ENCODE measurements at regions not wholly inside any gene's neighbourhood (a gene's known extent, or its start where the extent isn't known, plus 50 kb on each side); places are given as distances from the start of the nearest gene placed in this dataset.

DNA sequence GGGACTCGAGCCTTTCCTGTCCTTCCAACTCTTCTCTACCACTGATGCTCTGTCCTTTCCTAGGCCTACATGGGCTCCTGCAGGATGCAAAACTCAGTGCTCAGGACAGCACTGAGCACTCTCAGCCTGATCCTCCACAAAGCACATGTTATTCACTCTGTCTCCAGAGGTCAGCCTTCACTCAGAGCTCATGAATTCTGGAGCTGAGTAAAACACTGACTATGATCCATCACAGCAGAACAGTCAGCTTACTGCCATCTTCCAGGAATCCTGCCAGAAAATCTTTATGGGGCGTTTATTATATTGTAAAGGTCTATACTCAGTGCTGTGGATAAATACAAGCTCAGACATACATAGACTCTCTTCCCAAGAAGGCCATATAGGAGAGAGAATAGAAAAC lies 121.5 kb upstream of the CPEB2 start:
- no peak for DNase-seq (ENCODE audit: low spot score)
- ATAC-seq, result no peak

DNA sequence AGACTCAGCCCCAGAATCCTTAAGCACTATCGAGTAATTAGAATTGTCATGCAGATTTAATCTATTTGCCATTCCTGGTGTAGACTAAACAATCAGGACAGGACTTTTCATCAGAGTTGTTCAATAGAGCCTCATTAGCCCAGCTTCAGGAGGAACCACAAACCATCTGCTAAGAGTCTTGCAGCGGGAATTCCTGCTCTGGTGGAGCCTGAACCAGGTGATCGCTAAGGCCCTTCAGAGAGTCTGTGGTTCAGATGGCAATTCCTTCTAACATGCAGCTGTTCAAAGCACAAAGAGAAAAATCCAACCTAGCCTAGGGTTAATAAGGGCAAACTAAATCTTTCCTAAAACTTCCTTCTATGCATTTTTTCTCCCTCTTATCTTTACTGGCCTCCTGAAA lies 119.1 kb upstream of the CPEB2 start:
- ATAC-seq, result no peak

DNA sequence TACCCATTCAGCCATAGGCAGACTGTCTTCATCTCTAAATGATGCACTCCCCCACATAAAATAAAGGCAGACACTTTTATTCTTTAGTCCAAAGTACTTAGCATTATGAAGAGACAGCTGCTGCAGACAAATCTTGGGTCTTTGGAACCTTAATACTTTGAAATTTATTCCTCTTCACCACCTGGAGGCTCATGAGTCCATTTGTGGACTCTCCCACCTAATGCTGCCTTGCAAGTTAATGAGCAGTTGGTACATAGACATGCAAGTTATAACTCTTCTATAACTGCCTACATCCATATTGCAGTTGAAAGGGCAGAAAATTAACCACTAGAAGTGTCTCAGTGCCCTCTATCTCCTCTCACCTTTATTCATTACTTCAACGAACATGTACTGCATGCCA lies 118.6 kb upstream of the CPEB2 start:
- ATAC-seq (no peak), DNase-seq (ENCODE audit: low spot score) (no peak)

More for the DNA sequence above, 119.1 kb upstream of the CPEB2 start:
- DNase-seq (ENCODE audit: low spot score), result no peak

DNA sequence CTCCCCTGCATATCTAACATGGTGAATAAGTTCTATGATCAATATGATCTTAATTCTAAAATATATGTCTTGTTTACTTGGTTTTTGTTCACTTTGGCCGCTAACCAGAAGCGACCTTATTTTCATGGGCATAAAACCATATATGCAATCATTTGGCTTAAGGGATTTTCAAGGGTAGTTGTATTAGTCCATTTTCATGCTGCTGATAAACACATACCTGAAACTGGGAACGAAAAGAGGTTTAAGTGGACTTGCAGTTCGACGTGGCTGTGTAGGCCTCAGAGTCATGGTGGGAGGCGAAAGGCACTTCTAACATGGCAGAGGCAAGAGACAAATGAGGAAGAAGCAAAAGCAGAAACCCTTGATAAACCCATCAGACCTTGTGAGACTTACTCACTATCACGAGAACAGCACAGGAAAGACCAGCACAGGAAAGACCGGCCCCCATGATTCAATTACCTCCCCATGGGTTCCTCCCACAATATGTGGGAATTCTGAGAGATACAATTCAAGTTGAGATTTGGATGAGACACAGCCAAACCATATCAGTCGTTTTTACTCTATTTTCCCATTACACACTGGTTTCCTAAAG lies 114.3 kb upstream of the CPEB2 start:
- no peak for DNase-seq (ENCODE audit: low spot score)
- no peak for ATAC-seq

DNA sequence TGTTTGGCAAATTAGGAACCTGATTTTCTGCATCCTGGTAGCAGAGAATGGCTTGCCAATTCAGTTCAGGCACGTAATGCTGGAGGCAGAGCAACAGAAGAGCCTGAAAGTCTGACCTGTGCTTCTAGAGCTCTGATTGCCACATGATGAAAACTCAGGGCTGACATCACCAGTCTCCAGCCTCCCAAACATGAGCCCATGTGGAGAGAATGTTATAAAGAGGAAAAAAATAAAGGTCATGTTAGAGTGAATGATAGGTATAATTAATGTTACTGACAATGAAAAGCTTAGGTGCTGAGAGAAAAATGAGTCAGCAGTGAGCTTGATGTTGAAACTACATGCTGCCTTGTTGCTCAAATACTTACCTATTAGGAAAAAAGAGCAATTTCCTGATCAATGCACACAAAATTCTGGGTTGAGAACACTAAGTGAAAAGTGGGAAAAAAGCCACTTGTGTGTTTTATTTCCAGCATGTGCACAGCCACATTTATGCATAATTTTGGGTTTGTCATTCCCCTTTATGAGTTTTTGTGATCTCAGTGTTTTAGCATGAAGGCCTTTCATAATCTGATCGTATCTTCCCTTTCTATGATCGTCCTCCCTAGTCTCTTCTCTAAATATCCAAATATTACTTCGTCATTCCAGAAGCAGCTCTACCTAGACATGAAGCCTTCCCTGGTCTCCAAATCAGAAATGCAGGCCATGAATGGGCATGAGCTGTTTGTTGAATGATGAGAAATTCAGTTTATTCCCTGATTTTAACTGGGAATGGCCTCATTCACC lies 113.3 kb upstream of the CPEB2 start:
- ATAC-seq, result peak; percentile 58
- DNase-seq (ENCODE audit: low spot score), result no peak

DNA sequence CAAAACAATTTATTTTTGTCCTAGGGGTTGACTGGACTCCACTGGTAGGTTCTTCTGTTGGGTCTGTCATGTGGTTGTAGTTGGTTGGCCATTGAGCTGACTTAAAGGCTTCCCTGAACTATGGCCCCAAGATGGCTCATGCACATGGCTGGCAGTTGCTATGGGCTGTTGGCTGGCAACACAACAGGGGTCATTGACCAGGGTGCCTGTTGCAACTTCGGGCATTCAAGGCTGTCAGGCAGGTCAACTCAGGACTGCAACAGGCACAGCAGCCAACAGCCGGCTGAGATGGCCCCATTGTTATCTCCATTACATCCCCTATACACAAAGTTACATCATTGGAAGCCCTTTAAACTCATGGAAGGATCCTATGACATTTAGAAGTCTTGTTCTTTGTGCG lies 109.7 kb upstream of the CPEB2 start:
- DNase-seq (ENCODE audit: low spot score), result peak; percentile 93
- peak; percentile 93 for ATAC-seq

DNA sequence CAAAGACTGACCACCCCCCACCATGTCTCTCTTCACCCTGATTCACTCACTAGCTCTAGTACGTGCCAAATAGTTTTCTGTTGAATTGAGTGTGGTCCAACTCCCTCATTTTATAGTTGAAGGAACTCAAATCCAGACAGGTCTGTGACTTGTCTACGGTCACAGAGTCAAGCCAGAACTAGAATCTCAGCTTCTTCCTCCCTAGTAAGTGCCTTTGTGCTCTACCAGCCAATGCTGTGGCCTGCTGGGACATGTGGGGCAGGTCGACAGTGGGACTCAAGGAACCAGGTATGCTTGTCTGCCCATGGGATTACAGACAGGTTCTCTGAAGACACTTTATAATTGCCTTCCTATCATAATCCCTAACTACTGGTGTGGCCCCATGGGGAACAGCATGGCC lies 108.6 kb upstream of the CPEB2 start:
- ATAC-seq (no peak), DNase-seq (ENCODE audit: low spot score) (no peak)

DNA sequence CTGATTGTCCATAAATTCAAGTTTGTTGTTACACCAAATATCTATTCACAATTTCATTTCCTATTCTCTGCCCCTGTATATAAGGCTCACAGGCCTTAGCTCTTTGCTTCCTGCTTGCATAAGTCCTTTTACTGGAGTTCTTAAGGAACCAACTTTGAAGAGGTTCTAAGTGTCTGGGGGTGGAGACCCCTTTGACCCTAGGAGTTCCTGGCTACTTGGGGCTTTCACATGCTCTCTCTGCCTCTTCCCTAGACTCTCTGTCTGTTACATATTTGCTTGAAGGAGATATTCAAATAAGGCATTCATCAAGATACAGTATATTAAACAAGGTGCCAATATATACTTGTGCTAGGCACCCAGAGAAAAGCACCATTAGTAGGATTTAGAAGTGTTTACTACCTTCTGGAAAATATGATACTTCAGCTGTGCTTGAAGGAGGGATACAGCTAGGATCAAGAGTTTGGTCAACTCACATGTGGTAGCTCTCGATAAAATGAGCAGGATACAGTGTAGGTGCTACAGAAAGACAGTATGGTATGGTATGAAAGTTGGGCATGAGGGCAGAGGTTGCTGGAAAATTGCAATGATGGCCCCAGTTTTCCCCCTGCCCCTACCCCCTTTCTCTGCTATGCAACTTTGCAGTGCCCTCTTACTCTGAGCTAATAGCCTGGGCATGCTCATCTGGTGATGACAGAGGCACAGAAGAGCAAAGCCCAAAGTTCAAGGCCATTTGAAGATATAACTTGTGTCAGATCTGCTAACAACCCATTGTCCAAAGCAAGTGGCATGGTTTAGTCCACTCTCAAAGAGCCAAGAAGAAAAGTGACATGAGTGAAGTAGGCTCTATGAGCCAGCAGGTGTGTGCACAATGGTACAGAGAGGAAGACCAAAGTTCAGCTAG lies 107.6 kb upstream of the CPEB2 start:
- peak; percentile 44 for ATAC-seq
- no peak for DNase-seq (ENCODE audit: low spot score)

DNA sequence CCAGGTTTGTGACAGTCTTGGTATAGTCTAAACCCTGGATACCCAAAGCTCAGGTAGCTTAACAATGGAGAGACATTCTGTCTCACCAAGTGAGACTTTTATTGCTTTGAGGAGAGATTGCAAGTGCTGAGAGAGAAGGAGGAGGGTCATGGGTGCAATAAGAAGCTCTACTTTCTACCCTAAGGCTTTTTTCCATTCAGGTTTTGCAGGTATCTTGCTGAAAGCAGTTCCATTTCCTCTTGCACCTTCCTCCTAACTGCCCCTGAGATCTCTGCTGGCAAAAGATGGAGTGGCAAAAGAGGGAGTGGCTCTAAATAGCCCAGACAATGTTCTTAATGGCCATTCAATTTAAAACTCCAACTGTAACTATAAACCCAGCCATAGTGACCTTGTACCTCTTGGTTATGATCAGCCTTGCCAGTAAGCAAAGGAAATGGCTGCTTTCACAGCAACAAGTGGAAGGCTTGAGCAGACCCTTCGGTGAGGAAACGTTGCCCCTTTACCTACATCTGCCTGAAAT lies 105.6 kb upstream of the CPEB2 start:
- DNase-seq (ENCODE audit: low spot score), result no peak
- ATAC-seq, result no peak

DNA sequence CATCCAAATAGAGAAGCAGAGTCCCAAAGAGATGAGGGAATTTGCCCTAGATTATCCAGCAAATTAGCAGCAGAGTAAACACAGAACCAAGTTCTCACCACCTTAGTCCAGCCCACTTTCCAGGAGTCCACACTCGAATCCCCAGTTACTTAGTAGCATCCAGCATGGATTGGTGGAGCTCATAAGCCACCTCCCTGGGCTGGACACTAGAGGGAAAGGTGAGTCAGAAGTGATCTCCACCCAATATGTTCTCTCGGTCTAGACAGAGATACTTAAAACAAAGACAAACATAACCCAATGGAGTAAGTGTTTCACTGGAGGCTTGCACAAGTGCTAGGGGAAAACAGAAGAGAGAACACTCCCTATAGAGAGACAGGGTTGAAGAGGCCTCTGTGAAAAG lies 105.1 kb upstream of the CPEB2 start:
- ATAC-seq, result peak; percentile 41
- no peak for DNase-seq (ENCODE audit: low spot score)

DNA sequence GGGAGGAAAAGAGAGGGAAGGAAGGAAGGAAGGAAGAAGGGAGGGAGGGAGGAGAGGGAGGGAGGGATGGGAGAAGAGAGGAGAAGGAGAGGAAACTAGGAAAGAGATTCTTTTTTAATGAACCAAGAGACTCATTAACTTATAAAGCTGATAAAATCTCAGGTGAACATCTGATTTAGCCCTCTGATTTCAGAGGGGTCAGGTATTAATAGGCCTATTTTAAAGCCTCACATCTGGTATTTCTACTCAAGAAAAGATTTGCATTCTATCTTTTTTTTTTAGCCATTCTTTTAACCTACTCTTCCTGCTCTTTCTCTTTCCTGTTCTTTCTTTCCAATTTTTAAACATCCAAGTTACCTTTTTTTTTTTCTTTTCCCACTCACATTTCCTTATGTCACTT lies 103.3 kb upstream of the CPEB2 start:
- no peak for ATAC-seq

DNA sequence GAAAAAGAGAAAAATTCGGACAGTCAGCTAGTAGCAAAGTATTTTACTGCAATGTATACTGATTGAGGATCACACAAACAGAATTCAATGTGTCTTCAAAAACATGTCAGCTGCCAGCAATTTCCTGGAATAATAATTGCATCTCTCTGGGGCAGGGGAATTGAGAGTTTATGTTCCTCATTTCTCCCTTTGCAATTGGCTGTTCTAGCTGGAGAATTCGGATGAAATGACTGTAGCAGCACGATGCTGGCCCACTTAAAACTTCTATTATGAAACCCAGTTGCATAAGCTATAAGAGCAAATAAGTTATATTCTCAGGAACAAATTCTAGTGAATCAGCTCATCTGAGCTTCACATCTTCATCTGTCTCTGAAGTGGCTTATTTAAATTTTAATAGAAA lies 99.9 kb upstream of the CPEB2 start:
- ATAC-seq, result no peak
- DNase-seq (ENCODE audit: low spot score), result no peak

More for the DNA sequence above, 103.3 kb upstream of the CPEB2 start:
- DNase-seq (ENCODE audit: low spot score), result no peak

DNA sequence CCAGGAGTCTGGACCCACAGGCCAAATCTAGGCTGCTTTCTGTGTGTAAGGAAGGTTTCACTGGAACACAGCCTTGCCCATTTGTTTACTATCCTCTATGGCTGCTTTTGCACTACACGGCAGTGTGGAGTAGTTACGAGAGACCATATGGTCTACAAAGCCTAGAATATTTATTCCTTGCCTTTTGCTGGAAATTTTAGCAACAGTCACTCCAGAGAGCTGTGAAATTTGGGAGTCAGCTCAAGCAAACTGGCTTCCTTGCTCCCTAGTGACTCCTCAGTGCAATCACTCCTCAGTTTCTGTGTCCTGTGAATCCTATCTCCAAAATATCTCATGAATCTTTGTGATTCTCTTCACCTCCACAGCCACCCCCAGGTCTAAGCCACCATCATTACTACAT lies 99.0 kb upstream of the CPEB2 start:
- ATAC-seq, result no peak

DNA sequence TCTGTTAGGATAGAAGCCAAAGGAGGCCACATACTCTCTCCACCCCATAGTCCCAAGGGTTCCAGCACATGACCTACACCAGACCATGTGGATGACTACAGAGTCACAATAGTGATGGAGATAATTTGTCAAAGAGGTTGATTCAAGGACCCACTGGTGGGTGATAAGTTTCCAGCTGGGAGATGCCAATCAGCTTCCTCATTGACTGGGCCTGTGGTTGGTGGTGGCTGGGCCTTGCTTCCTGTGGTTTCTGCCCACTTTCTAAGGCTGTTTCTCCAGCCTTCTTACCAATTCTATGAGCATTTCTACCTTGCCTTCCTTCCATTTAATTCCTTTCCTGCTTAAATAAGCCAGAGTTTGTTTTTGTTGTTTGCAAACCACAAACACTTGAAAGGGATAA lies 95.5 kb upstream of the CPEB2 start:
- ATAC-seq, result no peak
- DNase-seq (ENCODE audit: low spot score), result no peak

More for the DNA sequence above, 99.0 kb upstream of the CPEB2 start:
- no peak for DNase-seq (ENCODE audit: low spot score)

DNA sequence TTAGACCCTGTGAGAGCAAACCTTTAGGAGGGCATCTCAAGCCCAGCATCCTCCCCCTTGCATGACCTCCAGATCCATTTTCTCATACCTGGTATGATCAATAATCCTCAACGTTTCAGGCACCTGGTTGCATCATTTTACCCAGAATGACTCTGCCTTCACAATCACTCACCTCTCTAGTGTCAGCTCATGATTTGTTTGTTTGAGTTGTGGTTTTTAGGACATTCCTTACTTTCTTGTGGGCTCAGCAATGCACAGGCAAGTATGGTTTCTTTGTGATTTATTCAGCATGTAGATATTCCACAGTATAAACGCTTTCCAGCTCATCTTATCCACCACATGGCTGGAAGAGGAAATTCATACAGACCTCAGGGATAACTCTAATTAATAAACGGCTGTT lies 93.6 kb upstream of the CPEB2 start:
- ATAC-seq (peak; percentile 53), DNase-seq (ENCODE audit: low spot score) (no peak)

DNA sequence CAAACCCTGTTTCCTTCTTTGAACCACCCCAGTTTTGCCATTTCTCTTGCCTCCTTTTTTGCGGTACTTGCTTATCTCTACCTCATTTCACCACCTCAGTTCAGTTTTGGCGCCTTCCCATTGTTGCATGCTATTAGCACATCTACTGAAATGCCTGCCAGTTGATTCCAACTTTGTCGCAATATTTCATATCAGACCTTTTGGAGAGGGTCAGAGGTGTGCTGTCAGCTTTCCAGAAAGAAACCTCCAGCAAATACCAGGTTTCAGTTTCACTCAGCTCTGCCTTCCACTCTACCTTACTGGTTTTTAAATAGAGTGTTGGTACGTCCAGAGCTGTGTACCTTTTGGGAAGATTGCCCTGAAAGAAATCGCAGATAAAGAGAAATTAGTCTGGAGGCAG lies 91.9 kb upstream of the CPEB2 start:
- ATAC-seq, result peak; percentile 93
- DNase-seq (ENCODE audit: low spot score), result peak; percentile 86

DNA sequence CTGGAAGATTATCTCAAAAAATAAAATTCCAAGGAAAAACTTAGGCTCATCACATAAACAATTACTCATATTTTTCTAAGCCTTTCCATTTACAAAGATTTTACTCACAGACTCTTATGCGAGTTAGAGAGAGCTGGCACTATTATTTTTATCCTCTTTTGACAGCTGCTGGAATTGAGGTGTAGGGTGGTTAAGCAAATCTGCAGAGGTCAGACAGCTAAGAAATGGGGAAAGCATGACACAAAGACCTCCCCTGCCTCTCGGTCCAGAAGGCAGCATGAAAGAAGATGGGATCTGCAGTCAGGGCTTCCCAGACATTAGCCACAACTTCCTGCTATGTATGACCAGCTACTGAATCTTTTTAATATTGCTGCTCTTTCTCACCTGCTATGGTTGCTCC lies 89.9 kb upstream of the CPEB2 start:
- no peak for DNase-seq (ENCODE audit: low spot score)
- ATAC-seq, result no peak

DNA sequence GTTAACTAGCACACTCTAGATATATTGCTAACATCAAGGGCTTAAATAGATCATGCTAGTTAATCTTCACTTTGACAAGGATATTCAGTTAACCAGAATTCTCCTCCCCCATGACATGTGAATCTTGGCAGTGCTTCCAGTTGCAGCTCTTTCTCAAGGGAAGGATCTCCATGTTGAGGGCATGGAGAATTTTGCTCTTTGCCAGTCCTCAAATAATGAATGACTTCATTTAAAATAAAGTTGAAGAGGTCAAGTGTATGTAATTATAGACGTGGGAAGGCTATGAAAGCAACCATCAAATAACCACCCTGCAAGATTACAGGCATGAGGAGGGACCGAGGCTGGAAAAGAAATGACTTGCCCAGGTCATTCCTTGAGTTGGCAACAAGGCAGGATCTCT lies 87.3 kb upstream of the CPEB2 start:
- DNase-seq (ENCODE audit: low spot score) (no peak), ATAC-seq (no peak)

DNA sequence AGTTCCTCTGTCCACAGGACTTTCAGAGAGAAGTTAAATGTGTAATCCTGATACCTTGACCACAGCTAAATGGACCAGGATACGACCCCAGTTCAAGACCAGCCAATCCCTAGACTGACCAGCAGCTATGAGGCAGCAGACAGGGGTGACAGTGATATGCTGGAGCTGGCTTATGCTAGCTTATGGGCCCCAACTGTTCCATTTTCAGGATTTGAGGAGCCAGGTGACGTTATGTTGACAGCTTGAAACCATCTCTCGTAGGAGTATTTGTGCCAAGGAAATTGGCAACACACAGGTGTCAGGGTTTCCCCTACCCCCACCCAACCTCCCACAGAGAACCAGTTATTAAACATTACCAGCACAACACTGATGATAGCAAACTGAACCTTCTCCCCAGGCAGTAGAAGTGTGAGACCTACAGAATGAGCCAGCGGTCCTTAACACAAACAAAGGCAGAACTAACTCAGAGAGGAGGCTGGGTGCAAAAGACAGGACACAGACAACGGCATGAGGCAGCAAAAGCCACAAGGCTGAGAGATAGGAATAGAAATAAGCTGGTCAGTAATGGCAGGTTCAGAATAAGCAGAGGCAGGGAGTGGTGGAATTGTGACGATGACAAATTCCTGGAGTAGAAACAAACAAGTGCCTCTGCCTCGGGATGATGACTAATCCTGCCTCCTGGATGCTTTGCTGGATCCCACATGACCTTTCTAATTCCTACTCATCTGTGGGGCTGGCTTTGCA lies 85.6 kb upstream of the CPEB2 start:
- DNase-seq (ENCODE audit: low spot score) (no peak), ATAC-seq (peak; percentile 82)

DNA sequence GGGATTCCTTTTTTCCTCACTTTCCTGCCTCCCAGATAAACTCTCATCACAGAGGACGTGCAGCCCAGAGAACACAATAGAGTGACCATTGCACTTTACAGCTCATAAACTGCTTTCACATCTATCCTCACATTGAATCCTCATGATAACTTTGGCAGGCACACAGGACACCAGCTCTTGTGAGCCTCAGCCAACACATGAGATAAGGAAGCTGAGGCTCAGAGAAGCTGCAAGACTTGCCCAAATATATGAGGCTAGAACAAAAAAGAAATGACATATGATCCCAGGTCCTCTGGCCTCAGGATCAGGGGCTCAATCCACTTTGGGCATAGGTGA lies 85.0 kb upstream of the CPEB2 start:
- DNase-seq (ENCODE audit: low spot score) (no peak), ATAC-seq (peak; percentile 39)

DNA sequence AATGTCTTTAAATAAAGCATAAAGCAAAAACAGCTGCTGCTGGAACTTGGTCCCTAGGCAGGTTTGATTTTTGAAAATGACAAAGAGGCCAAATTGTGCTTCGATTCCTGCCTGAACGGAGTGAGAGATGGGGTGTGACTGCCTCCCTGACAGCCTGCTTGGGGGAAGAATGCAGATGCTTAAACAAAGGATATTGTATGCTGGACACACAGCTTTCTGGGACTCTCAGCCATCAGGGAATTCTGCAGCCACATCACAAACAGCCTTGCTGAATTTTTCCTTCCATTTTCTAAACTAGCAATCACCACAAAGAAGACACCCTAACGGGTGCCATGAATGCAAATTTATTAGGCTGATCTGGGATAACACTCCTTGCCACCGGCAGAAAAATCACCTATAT lies 83.9 kb upstream of the CPEB2 start:
- no peak for ATAC-seq
- no peak for DNase-seq (ENCODE audit: low spot score)
